Kidney glomerular epithelial cell (primary cell): ENCODE measurements at regions not wholly inside any gene's neighbourhood (a gene's known extent, or its start where the extent isn't known, plus 50 kb on each side); places are given as distances from the start of the nearest gene placed in this dataset.
"Not testable (repeated sequence)": the region's sequence is repeated elsewhere in the genome, so short reads cannot be mapped to it uniquely, and the experiment has no call there.

Experiments used
- DNase-seq: peaks from one replicate; lab custom pipeline; 2025; lab: John Stamatoyannopoulos, UW

- peak; percentile 17 for DNase-seq
Measured at GRCh38 chr2:210861038-210861665, 304.8 kb downstream of the CPS1 start.

DNA sequence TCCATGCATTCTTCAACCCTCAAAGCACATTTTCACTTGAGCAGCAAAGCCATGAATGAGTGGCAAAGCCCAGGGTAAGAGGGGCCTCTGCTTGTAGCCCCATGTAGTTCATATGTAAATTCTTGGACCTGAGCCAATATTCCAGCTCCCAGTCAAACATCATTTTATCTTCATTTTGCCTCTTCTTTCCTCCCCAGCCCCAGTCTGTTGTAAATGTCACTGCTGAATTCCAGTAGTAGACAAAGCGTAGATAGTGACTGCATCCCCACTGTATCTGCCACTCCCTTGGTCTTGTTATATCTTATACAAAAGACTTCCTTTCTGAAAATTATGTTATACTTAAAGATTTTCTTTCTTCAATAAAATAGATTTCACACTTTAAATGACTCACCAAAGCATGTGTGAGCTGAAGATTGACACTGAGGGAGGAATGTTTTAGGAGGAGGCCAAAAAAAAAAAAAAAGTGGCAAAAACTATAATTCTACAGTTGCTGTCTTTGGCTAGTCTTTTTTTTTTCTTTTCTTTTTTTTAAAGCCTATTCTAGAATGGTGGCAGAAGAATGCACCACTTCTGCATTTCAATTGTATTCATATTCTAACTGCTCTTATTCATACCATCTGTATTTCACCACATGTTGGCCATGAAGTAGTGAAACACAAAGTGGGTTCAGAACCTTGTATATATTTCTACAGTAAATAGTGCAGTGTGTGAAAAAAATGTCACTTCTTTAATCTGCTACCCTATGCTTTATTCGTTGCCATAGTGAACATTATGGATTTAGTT lies 306.1 kb downstream of the CPS1 start:
- no peak for DNase-seq

DNA sequence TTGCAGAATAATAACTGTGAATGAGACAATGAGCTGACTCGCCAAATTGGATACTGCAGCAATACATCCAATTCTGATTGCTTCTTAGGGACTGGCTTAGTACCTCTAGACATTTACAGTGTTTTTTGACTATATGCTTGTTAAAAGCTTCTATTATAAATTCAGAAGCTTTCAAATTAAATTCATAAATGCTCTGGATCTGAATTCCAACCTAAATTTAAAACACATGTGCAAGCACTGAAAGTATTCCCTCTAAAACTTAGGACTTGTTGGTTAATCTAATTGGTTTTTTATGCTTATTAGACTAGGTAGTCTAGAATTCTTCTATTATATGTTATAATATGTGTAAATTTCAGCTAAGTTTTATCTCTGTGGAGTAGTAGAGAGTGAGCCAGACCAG lies 306.9 kb downstream of the CPS1 start:
- DNase-seq: no peak

GRCh38 chr2:210871566-210871965 lies 315.2 kb downstream of the CPS1 start:
- DNase-seq: not testable (repeated sequence)

- DNase-seq: no peak
Measured at GRCh38 chr2:210873631-210874030, 317.2 kb downstream of the CPS1 start.

- no peak for DNase-seq
Measured at GRCh38 chr2:210884227-210884626, 327.8 kb downstream of the CPS1 start.

- no peak for DNase-seq
Measured at GRCh38 chr2:210888035-210888434, 331.6 kb downstream of the CPS1 start.

GRCh38 chr2:210895132-210895531 lies 338.7 kb downstream of the CPS1 start:
- DNase-seq: no peak

- peak; percentile 45 for DNase-seq
Measured at GRCh38 chr2:210899131-210899530, 342.7 kb downstream of the CPS1 start.

- no peak for DNase-seq
Measured at GRCh38 chr2:210901326-210901725, 344.9 kb downstream of the CPS1 start.

DNA sequence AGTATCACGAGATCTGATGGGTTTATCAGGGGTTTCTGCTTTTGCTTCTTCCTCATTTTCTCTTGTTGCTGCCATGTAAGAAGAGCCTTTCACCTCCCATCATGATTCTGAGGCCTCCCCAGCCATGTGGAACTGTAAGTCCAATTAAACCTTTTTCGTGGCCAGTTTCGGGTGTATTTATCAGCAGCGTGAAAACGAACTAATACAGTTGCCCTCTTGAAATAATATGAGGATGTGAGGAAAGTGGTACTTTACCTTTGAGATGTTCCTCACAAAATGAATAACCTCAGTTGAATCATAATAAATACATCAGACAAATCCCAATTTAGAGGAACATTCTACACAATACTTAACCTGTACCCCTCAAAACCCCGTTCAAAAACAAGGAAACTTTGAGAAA lies 356.4 kb downstream of the CPS1 start:
- no peak for DNase-seq

GRCh38 chr2:210913461-210913860 lies 357.1 kb downstream of the CPS1 start:
- no peak for DNase-seq

- no peak for DNase-seq
Measured at GRCh38 chr2:210915912-210916311, 359.5 kb downstream of the CPS1 start.

DNA sequence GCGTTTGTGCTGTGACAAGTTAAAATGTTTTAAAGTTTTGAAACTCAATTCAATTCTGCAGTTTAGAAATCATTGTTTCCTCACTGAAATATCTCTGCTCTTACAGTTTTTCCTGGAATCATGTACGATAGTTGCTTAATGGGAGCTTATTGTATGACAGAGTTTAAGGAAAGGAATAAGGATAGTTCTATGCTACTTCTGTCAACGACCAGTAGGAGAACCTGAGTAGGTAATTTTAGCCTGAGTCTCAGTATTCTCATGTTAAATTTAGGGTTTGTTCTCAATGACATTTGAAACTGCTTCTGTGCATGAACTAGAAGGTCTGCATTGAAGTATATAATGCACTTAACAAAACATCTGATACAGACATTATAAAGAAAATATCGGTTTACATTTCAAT lies 361.1 kb downstream of the CPS1 start:
- DNase-seq: no peak

DNA sequence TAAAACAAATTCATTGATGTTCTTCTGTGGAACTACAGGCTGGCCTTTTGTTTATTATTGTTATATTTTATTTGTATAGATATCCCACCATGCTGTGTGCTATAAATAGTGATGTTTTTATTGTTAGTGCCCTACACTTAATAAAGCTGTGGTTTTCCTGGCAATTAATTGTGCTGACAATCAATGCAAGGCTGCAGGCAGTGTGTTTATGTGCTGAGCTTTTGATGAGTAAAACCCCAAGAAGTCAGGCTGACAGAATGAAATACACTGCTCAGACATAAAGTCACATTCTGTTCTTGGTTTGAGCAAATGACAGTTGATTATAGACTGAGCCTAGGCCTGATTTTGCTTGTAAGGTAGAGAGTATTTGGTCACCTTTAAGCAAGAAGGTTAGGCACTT lies 362.7 kb downstream of the CPS1 start:
- no peak for DNase-seq

DNA sequence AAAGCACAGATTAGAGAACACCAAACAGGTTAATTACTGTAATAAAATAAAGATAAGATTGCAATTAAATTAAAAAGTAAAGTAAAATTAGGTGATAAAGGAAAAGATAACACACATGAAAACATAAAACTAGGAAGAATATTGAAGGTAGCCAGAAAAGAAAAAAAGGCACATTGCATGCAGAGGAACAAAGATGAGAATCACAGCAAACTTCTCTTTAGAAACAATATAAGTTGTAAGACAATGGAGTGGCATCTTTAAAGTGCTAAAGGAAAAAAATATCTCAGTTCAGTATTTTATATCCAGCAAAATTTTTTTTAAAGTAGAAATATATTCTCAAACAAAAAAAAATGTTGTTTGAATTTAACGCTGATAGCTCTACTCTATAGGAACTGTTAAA lies 366.0 kb downstream of the CPS1 start:
- no peak for DNase-seq

DNA sequence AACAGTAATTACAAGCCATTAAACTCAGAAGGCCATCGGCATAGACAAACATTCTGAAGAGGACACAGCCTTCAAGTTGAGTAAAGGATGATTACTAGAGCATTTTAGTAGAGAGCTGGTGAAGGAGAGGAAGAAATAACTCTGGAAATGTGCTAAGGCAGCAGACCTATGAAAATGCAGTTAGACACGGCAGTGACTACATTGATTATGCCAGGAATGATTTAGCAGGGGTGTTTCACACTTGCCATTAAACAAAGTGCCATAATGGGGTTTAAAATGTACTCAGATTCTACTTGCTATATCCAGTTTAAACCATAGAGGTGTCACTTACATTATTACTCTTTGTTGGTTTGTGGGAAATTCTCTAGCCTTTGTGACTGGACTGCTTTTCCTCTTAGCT lies 372.3 kb downstream of the CPS1 start:
- DNase-seq: no peak

- DNase-seq: no peak
Measured at GRCh38 chr2:210938228-210938627, 381.8 kb downstream of the CPS1 start.

- no peak for DNase-seq
Measured at GRCh38 chr2:210946395-210946794, 390.0 kb downstream of the CPS1 start.

- DNase-seq: not testable (repeated sequence)
Measured at GRCh38 chr2:210950434-210951060, 394.1 kb downstream of the CPS1 start.

DNA sequence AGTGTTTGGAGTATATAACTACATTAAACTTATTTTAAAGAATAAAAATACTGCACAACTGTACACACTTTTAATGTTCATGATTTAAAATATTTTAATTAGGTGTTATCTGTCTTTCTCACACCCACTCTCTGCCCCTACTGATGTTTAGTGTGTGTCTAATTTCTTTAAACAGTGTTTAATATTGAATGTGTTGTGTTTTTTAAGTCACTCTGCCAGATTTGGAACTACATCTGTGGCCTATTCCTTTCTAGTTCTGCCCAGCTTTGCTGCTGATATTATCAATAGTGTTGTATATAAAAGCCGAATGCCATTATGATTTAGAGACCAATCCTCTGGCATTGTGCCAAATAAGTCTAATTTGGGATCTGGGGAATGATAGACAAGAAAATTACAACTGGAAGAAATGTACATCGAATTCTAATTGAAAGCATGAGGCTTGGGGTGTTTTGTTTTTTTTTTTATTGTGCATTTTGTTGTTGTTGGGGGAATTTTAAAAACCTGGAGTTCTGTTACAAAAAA lies 398.0 kb downstream of the CPS1 start:
- DNase-seq: no peak

- peak; percentile 84 for DNase-seq
Measured at GRCh38 chr2:210955591-210955990, 399.2 kb downstream of the CPS1 start.

GRCh38 chr2:210956101-210956500 lies 399.7 kb downstream of the CPS1 start:
- no peak for DNase-seq
